Ascending aorta (tissue), 2 donors: ENCODE measurements at regions not wholly inside any gene's neighbourhood (a gene's known extent, or its start where the extent isn't known, plus 50 kb on each side); places are given as distances from the start of the nearest gene placed in this dataset.

ENCODE experiments used
- DNase-seq, 2 donors: peaks; one replicate each; pipeline ENCODE4 v3.0.0-alpha.2; 2019; ENCODE audit warnings: low spot score in 2 of 2
- H3K27ac ChIP-seq, 2 donors: fragments of 200-600 bp; sonication (generic); one replicate each; pipeline ENCODE4 v1.5.1; 2016 to 2017; ENCODE audit warnings: mild to moderate bottlenecking in 1 of 2
- H3K27me3 ChIP-seq: fragments of 200-600 bp; sonication (generic); one replicate; pipeline ENCODE4 v1.5.1; 2017
- H3K36me3 ChIP-seq, 2 donors: fragments of 200-600 bp; sonication (generic); one replicate each; pipeline ENCODE4 v1.5.1; 2016
- H3K4me1 ChIP-seq, 2 donors: fragments of 200-600 bp; sonication (generic); one replicate each; pipeline ENCODE4 v1.5.1; 2016 to 2017; ENCODE audit warnings: mild to moderate bottlenecking in 1 of 2
- H3K4me3 ChIP-seq, 2 donors: fragments of 200-600 bp; sonication (generic); one replicate each; pipeline ENCODE4 v1.5.1; 2016 to 2017; ENCODE audit warnings: mild to moderate bottlenecking in 1 of 2
- H3K9me3 ChIP-seq, 2 donors: fragments of 200-600 bp; sonication (generic); one replicate each; pipeline ENCODE4 v1.5.1; 2016
- CTCF ChIP-seq, 3 experiments: fragments of 200-600 bp in 2 of 3; fragments of 450-650 bp in 1 of 3; sonication (generic) in 2 of 3; IDR thresholded peaks; one replicate each; pipeline ENCODE4 v1.5.1; 2016 to 2019; ENCODE audit warnings: antibody characterized with exemption in 3 of 3, mild to moderate bottlenecking in 1 of 3, moderate library complexity in 1 of 3
- intact Hi-C: fragments of 100-400 bp; cut with DNase I; formaldehyde crosslinking; loops from one replicate; pipeline ENCODE4 v1.15.1; 2023

GRCh38 chr4:100809506-100809905 lies 291.7 kb upstream of the EMCN start:
- DNase-seq = no peak
- Histone ChIP-seq H3K4me1 (no peaks in the 10 kb centered on the region), H3K27me3 (no peaks in the 10 kb centered on the region), H3K9me3 (no peaks in the 10 kb centered on the region), H3K36me3 (no peaks in the 10 kb centered on the region), H3K4me3 (no peak overlapping the region), H3K27ac (no peak overlapping the region)
- no peak for TF ChIP-seq CTCF (IDR thresholded peaks at IDR 0.05)
- intact Hi-C loops = no loop called here

- no peak overlapping the region for H3K4me3 ChIP-seq
- no peaks in the 10 kb centered on the region for H3K36me3 ChIP-seq
- TF ChIP-seq CTCF (IDR thresholded peaks at IDR 0.05) = no peak
- no peak overlapping the region for H3K27ac ChIP-seq
- intact Hi-C loops = no loop called here
- no peaks in the 10 kb centered on the region for H3K4me1 ChIP-seq
- H3K9me3 ChIP-seq = no peaks in the 10 kb centered on the region
- no peak for DNase-seq
- H3K27me3 ChIP-seq = no peaks in the 10 kb centered on the region
Observed at GRCh38 chr4:100806988-100807387, 289.2 kb upstream of the EMCN start.

- TF ChIP-seq CTCF (IDR thresholded peaks at IDR 0.05) = no peak
- Histone ChIP-seq H3K4me1 (no peaks in the 10 kb centered on the region), H3K27me3 (no peaks in the 10 kb centered on the region), H3K9me3 (no peaks in the 10 kb centered on the region), H3K4me3 (no peak overlapping the region), H3K27ac (no peak overlapping the region), H3K36me3 (no peaks in the 10 kb centered on the region)
- no peak for DNase-seq
- intact Hi-C loops = no loop called here
Observed at GRCh38 chr4:100805538-100805937, 287.7 kb upstream of the EMCN start.

- no peaks in the 10 kb centered on the region for H3K9me3 ChIP-seq
- no peak overlapping the region for H3K4me3 ChIP-seq
- TF ChIP-seq CTCF (IDR thresholded peaks at IDR 0.05) = no peak
- DNase-seq = no peak
- no peaks in the 10 kb centered on the region for H3K27me3 ChIP-seq
- no peak overlapping the region for H3K27ac ChIP-seq
- no peaks in the 10 kb centered on the region for H3K4me1 ChIP-seq
- H3K36me3 ChIP-seq = no peaks in the 10 kb centered on the region
- intact Hi-C loops = no loop called here
Observed at GRCh38 chr4:100804576-100805360, 286.9 kb upstream of the EMCN start.

GRCh38 chr4:100803751-100804150 lies 285.9 kb upstream of the EMCN start:
- Histone ChIP-seq H3K27ac (no peak overlapping the region), H3K27me3 (no peaks in the 10 kb centered on the region), H3K4me3 (no peak overlapping the region), H3K9me3 (no peaks in the 10 kb centered on the region), H3K36me3 (no peaks in the 10 kb centered on the region), H3K4me1 (no peaks in the 10 kb centered on the region)
- no peak for DNase-seq
- TF ChIP-seq CTCF (IDR thresholded peaks at IDR 0.05) = no peak
- intact Hi-C loops = no loop called here
